HUDEP-2 (cell line): ENCODE measurements at regions not wholly inside any gene's neighbourhood (a gene's known extent, or its start where the extent isn't known, plus 50 kb on each side); places are given as distances from the start of the nearest gene placed in this dataset.

Experiments
- DNase-seq, 76 experiments: peaks; one replicate each; lab custom pipeline; 2025; ENCODE audit not compliant: unreplicated experiment in 76 of 76; lab: John Stamatoyannopoulos, UW

DNA sequence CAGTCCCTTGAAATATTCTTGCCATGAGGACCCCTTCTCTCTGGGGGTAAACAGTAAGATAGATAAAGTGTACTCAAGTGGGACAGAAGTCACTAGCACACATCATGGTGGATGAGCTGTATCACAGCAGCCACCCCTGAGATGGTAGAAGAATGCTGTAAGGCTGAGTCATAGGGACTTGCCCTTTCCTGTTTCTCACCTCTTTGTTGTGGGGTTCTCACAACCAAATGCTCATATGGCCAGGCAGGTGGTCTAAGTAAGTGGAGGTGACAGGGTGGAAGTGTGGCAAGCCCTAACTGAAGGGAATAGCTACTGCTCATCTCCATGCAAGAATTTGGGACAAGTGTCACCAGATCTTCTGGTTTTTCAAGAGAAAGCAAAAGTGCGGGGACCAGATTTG, 202.7 kb upstream of the SLC14A2 start:
- no peak for DNase-seq

DNA sequence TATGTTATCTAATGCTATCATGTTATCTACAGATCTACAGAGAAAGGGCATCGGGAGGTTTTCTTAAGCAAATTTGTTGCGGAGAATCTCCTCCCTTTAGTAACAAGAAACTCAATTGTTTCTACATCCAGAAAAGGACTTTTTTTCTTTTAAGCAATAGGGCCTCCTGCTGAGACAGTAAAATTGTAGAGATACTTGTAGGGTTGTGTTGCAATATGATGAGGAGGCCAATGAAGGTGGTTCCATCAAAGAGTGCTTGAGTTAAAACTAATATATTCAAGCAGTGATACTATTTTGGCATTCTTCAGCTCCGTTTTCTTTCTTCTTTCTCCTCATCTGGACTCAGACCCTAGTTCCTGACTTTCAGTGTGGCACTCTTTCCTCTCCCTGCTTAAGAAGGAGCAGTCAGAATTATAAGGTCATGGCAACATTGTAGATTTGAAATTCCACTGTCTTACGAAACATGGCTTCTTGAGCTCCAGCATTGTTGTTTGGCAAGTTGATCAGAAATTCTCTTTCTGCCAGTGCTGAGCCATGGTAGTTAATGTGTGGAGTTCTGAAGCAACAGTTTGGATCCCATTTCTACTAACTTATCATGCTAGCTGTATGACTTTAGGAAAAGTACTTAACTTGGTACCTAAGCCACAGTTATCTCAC, 202.0 kb upstream of the SLC14A2 start:
- no peak for DNase-seq

DNA sequence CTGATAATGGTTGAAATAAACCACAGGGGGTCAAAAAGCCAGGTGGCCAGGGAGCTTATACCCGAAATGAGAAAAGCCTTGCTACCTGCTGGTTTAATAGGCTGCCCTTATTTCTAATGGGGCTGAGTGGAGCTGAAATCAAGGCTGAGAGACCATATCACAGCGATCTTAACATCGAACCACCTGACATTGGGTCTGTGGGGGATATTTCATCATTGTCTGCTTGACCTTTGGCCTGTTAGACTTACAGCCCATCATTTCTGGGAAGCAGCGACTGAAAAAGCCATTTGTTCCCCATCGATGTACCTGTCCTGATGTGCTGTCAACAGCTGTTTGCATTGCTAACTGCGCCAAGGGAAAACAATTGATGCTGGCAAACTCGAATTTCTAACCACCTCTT, 199.7 kb upstream of the SLC14A2 start:
- no peak for DNase-seq

DNA sequence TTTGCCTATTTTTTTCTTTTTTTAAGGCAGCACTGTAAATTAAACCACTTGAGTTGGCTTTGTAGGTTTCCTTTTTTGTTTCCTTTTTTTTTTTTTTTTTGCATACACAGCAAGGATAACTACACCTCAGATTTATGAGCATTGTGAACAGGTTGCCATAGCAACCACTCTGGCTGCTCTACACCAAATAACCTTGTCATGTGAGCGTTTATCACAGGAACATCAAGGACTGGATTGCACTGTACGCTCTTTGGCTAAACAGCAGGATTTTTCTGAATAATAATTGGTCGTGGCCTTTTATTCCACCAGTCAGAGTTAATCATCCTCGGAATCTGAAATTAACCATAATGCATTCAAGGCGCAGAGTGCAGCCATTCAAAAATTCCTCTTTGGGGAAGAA, 199.1 kb upstream of the SLC14A2 start:
- DNase-seq: no peak

DNA sequence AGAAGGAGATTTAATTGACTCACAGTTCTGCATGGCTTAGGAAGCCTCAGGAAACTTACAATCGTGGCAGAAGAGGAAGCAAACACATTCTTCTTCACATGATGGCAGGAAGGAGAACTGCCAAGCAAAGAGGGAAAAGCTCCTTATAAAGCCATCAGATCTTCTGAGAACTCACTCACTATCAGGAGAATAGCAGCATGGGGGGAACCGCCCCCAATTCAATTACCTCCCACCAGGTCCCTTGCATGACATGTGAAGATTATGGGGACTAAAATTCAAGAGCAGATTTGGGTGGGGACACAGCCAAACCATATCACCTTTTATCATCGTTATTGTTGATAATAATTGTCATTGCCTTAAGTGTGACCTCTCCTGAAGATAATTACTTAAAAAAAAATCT, 197.9 kb upstream of the SLC14A2 start:
- no peak for DNase-seq

DNA sequence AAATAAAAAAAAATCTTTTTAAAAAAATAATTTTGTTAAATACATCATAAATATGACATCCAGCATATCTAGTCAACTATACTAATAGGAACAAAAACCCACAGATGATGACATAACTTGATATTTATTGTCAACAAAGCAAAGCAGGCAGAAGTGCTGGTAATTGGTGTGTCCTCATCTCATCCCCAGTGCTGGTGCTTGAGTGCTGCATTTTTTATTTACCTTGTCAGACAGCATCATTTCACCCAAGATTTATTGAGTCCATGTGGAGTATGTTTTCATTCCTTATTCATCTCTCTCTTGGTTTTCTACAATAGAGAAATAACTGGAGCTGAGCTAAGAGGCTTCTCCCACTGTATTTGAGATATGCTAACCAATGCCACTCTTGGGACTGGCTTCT, 191.6 kb upstream of the SLC14A2 start:
- no peak for DNase-seq

DNA sequence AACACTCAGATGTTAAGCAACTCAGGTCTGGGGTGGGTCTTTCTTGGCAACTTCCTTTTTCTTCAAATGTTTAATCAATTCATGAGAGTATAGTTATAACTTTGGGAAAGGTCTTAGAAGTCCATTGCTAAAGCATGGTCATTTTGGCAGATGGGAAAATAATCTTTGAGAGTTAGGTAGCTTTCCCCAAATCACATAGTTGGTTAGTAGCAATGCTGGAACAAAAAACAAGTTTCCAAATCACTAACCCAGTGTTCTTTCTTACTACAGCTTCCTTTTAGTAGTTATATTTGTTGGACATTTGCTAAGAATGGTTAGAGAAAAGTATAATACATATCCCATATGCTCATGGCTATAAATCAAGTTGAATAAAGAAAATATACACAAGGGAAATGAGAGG, 185.2 kb upstream of the SLC14A2 start:
- DNase-seq: no peak

DNA sequence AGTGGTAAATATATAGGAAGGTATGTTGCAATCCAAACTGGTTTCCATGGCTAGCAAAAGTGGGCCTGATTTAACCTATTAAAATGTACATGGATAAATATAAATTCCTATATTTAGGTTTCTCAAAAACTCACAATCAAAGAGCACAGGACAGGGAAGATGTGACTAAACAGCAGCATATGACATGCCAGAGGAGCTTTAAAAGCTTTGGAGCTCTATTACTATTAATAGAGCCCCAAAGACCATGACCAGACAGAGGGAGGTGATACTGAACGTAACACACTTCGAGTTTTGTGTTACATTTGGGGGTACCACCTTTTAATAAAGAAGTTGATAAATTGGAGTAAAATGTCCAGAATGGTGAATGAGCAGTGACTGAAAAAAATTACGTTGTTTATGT, 179.5 kb upstream of the SLC14A2 start:
- DNase-seq: no peak

DNA sequence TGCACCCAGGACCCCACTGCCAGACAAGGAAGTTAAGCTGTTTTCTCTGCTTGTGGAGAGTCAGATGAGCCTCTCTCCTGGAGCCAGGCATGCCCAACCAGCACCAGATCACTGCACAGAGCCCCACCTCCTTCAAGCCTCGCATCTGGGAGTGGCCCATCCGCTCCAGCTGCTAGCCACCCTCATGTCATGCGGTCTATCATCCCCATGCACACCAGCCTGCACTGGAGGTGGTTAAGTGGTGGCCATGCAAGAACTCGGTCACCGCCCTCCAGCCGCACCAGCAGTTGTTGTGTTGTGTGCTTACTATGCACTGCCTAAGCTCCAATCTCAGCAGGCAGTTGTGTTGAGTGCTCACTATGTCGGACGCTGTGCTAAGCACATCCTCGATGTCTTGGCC, 177.9 kb upstream of the SLC14A2 start:
- no peak for DNase-seq

DNA sequence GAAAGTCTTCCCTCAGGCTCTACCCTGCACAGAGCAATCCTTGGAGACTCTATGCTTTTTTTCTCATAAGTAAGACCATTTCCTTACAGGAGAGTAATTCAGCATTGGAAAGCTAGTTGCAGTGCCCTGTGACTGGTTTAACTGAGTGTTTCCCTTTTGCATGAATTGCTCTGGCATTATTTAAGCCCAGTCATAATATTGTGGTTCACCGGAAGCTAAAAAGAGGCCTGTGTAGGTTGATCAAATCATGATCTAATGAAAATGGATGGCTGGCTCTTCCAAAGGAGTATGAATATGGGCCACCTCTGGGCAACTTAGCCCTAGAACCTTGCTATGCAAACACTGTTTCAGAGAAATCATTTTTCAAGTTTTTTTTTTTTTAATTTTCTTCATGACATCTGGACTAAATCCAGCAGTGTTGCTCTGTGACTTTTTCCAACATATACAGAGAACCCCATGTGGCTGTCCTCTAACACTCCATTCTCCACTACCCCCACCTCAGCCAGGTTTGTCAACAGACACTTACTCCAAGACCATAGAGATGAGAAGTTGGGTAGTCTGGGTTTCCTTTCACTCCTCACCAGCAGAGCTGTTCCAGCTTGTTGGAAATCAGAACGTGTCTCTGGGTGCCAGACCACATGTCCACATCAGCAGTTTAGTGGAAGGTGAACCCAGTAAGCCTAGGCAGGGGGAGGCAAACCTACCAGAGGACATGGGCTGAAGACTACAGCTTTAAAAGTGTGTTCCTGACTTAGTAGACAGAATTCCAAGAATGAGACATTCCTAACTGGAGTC, 175.2 kb upstream of the SLC14A2 start:
- DNase-seq: no peak

DNA sequence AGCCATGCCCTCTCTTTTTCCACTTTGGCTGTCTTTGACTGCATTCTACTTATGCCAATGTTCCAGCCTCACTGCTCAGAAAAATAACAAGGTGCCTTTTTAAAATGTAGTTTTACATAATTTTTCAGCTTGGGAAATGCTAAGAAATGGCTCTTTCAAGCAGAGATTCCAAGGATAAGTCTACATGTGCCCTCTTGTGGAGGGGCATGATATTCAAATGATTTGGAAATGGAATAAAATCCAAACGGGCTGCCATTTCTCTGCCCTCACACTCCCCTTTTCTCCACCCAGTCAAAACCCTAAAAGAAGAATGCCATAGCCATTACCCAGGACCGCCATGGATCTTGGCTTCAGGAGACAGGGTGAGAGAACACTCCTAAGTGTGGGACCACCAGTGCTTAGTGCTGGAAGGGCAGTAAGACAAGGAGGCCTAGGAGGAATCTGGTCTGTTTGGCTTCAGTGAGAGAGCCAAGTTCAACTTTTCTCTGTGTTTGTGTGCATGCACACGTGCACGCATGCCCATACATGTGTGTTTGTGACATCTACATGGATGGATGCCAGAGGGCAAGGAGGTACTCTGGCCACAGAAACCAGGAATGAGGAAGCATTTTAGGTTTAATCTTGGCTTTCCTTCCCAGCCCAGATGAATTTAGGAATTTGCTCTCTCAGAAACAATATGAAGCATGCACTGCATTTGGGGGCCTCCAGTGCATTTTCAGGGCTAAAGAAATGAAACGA, 174.0 kb upstream of the SLC14A2 start:
- DNase-seq: no peak

DNA sequence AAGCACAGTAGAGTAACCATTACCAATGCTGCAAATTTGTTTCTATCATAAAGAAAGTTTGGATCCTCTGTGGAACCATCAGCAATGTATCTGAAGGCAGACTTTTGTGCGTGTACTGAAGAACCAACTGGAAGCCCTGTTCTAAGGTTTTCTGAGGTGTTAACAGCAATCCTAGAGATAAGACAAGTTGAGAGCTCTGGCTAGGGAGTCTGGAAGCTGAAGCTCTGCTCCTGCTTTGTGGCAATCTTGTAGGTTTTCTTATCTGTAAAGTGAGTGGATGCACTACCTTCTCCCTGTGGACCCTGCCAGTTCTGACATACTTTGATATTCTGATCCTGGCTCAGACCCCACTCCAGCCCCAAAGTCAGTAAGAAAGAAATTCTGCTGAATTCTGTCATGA, 171.2 kb upstream of the SLC14A2 start:
- no peak for DNase-seq

DNA sequence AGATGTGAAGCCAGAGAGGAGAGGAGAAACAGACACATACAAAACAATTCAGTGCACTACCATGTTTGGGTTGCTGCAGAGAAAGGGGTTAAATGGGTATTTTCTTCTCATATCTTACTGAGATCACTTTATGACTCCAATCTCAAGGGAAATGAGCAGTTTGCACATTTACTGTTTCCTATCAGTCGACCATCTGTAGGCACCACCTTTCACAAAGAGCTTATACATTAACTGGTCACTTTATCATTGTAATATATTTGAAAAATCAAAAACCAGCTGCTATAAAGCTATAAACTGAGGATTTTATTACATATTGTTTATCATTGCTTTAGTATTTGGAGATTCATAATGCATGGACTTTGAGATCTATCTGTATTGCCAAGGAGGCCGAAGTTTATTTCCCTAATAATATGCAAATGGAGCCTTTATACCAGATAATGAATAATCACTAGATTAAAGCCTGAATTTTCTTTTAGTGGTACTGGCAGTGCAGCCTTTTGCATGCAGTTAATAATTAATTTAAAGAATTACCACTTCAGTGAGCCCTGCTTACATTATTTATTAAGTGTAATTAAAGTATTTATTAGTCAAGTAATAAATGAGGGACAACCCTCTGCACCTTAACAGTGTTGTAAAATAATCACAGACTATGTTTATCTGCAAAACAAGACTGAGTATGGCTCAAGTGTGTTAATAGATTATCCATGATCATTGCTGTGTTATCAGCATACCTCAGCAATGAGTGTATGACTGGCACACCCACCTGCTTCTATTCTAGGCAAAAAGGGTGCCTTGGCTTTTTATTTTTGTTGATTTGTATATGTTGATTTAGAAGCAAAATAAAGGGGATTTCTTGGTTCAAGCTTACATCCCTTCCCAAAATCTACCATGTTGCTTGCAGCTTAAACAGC, 167.7 kb upstream of the SLC14A2 start:
- DNase-seq: no peak

DNA sequence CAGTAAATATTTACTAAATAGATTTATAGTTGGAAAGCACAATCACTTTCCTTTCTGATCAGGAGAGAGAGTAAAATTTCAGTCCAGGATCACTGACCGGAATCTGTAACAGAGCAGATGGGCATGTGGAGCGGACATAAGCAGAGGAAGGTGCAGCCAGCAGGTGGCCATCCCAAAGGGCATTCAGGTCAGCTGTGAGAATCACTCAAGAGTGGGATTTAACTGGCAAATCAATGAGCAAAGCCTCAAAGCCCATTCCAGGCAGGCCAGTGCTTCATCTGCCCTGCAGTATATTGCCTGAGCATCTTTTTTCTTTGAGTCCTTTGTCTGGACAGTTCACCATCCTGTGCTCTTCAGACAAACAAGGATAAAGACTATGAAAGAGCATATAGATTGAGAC, 166.4 kb upstream of the SLC14A2 start:
- no peak for DNase-seq

DNA sequence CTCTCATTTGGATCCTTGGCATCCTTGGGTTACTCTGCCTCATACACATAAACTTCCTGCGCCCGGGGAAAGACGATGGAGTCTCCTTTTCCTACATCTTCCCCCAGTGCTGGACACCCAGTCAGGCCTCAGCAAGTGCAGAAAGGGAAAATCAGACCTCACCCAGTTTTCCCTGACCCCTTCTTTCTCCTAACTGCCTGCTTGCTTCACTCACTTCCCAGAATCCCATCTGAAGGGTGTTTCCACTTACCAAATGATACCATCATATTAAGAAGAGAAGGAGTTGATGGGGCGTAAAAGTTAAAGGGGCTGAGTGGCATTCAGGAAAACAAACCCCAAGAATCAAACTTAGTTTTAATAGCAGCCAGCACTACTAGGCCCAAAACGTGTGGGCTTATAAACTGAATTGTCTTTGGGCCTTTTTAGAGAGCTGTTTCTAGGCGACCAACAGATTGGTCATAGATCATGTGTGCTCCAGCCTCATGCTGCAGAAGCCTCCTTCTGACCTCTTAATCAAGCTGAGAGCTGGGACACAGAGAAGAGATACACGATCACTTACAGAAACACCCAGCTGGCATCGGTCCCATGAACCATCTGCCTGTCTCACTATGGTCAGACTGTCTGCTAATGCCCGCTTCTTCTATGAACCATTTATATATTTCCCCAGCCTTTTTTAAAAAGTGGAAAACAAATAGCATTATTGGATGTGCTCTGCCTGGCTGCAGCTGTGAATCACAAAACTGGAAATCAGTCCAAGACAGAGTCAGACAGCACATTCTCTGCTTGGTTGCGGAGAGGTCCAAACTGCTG, 165.7 kb upstream of the SLC14A2 start:
- DNase-seq: peak in 7 of 76 experiments; percentile 1 to 25 (median 13)

DNA sequence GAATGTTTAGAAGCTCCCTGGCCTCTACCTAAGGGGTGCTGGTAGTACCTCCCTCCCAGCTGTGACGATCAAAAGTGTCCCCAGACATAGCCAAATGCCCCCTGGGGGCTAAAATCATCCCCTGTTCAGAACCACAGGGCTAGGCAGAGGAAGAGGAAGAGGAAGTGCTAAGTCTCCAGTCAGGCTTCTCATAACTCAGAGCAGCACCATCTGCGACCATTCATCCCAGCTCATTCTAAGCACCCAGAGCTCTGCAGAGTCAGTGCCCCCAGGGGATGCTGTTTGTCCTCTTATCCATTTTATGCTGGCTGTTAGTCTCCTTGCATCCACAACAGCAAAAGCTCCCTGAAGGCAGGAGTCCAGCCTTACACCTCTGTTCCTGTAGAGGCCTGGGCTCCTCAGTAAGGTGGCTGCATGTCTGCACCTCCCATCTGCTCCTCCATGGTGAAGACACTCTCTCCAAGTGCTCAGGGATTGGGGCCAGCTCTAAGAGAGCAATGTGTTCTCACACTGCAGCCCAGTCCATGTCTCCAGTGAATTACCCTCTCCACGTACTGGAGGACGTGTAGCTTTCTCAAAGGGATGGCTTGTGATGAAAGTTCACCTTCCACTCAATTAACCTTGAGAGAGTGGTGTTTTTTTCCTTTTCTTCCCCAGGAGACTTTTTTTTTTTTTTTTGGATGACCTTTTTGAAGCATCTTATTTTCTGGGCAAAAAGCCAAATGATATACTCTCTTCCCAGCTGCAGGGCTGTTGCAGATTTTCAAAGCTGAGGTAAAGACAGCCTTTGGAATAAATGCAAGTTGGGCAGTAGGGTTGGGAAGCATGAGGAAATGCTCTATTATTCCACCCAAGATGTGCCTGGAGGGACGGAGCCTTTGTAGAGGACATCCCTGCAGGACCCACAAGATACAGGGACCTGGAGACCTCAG, 158.9 kb upstream of the SLC14A2 start:
- DNase-seq: no peak

DNA sequence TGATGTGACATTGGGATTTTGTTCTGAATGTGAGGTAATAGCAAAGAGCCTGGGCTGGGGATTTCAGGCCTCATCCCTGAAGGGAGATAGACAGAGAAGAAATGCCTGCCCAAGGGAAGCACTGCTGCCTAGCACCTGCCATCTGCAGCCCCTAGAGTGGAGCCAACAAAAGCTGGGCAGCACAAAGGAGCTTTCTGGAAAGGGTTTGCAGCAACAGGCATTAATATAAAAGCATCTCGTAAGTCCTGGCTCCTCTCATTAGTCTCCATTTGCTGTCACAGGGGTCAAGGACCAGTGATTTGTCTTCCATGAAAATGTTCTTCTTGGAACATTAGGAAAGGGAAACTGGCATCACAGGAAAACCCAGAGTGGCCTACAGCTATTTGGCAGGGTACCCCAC, 157.2 kb upstream of the SLC14A2 start:
- no peak for DNase-seq

DNA sequence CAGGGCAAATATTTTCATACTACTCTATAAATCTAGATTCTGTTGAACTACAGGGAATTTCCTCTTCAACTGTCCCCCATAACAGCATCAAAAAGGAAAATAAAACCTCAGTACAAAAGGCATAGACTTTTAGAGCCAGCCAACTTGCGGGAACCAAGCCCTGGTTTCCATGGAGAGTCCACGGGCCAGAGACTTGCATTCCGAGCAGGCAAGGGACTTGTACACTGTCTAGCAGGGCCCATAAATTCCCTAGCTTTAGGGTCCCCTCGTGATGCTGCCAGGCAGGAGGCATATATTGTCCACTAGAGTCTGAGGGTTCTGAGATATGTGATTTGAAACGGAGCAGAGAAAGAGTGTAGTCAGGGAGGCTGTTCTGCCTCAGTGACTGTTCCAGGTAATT, 153.1 kb upstream of the SLC14A2 start:
- no peak for DNase-seq

DNA sequence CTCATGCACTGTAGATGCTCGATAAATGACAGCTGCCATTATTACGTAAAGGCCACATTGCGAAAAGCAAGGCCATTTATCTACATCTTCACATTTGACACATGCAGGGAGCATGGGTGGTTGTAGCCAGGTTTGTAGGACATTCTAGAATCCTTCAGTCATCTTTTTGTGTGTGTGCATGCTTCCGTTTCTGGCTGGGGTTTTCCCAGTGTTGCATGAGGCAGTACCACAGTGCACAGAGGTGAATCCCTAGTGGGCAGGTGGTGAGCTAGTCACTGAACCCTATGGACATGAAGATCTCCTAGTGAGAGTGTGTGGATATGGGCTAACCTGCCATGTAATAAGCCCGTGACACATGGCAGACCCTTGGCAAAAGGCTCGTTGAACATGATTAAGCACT, 151.8 kb upstream of the SLC14A2 start:
- DNase-seq: no peak
